ENCODE measurements at regions not wholly inside any gene's neighbourhood (a gene's known extent, or its start where the extent isn't known, plus 50 kb on each side); places are given as distances from the start of the nearest gene placed in this dataset.

DNA sequence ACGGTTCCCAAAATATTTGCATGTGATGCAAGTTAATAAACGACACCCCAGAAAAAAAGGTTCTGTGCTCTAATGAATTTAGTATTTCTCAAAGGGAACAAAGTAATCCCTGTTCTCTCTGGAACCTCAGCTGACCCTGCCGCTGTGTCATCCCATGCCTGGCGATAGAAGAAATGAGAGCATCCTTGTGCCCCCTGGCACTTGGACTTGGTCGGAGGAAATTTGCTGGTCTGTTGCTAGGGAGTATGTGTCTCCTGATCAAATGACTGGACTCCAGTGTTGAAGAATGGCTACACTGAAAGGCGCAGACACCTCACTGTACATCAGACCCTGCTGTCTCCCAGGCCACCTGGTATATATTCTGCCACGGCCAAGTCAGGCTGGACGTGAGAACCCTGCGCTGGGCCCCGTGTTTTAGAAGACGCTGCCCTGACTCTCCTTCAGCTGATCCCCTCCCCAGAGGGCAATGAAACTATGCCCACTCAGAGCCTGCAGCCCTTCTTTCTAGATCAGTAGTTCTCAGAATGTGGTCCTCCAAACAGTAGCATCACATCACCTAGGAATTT lies 67.2 kb downstream of the THNSL1 start:
- Mint-ChIP-seq H3K9me3 (ENCODE audit: unreplicated experiment) (peaks cover 5% of the 10 kb centered on the region), H3K4me1 (ENCODE audit: unreplicated experiment) (peaks cover 53% of the 10 kb centered on the region), H3K36me3 (ENCODE audit: unreplicated experiment) (no peaks in the 10 kb centered on the region), H3K4me3 (ENCODE audit: unreplicated experiment) (no peak overlapping the region), H3K27ac (ENCODE audit: unreplicated experiment) (peak overlapping the region; percentile 58), H3K27me3 (ENCODE audit: unreplicated experiment) (no peaks in the 10 kb centered on the region)
- TF ChIP-seq, protein P1, sequence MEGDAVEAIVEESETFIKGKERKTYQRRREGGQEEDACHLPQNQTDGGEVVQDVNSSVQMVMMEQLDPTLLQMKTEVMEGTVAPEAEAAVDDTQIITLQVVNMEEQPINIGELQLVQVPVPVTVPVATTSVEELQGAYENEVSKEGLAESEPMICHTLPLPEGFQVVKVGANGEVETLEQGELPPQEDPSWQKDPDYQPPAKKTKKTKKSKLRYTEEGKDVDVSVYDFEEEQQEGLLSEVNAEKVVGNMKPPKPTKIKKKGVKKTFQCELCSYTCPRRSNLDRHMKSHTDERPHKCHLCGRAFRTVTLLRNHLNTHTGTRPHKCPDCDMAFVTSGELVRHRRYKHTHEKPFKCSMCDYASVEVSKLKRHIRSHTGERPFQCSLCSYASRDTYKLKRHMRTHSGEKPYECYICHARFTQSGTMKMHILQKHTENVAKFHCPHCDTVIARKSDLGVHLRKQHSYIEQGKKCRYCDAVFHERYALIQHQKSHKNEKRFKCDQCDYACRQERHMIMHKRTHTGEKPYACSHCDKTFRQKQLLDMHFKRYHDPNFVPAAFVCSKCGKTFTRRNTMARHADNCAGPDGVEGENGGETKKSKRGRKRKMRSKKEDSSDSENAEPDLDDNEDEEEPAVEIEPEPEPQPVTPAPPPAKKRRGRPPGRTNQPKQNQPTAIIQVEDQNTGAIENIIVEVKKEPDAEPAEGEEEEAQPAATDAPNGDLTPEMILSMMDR (IDR thresholded peaks at IDR 0.05), result no peak
- no peak for DNase-seq (ENCODE audit: extremely low spot score, unreplicated experiment)

- peaks cover 5% of the 10 kb centered on the region for H3K9me3 Mint-ChIP-seq (ENCODE audit: unreplicated experiment)
- H3K4me1 Mint-ChIP-seq (ENCODE audit: unreplicated experiment), result peaks cover 46% of the 10 kb centered on the region
- TF ChIP-seq, protein P1 (IDR thresholded peaks at IDR 0.05), result no peak
- H3K4me3 Mint-ChIP-seq (ENCODE audit: unreplicated experiment), result no peak overlapping the region
- H3K27me3 Mint-ChIP-seq (ENCODE audit: unreplicated experiment), result peaks cover 3% of the 10 kb centered on the region
- no peaks in the 10 kb centered on the region for H3K36me3 Mint-ChIP-seq (ENCODE audit: unreplicated experiment)
- H3K27ac Mint-ChIP-seq (ENCODE audit: unreplicated experiment), result no peak overlapping the region
- DNase-seq (ENCODE audit: extremely low spot score, unreplicated experiment), result no peak
Measured at GRCh38 chr10:25084447-25084846, 68.0 kb downstream of the THNSL1 start.

GRCh38 chr10:25094590-25094989 lies 78.2 kb downstream of the THNSL1 start:
- Mint-ChIP-seq H3K27me3 (ENCODE audit: unreplicated experiment) (peaks cover 16% of the 10 kb centered on the region), H3K9me3 (ENCODE audit: unreplicated experiment) (peaks cover 35% of the 10 kb centered on the region), H3K4me1 (ENCODE audit: unreplicated experiment) (no peaks in the 10 kb centered on the region), H3K27ac (ENCODE audit: unreplicated experiment) (no peak overlapping the region), H3K36me3 (ENCODE audit: unreplicated experiment) (peaks cover 2% of the 10 kb centered on the region), H3K4me3 (ENCODE audit: unreplicated experiment) (no peak overlapping the region)
- DNase-seq (ENCODE audit: extremely low spot score, unreplicated experiment), result no peak
- TF ChIP-seq, protein P1 (IDR thresholded peaks at IDR 0.05), result no peak

GRCh38 chr10:25097669-25098411 lies 77.0 kb upstream of the GPR158 start:
- Mint-ChIP-seq H3K9me3 (ENCODE audit: unreplicated experiment) (peaks cover 18% of the 10 kb centered on the region), H3K36me3 (ENCODE audit: unreplicated experiment) (no peaks in the 10 kb centered on the region), H3K27ac (ENCODE audit: unreplicated experiment) (no peak overlapping the region), H3K4me3 (ENCODE audit: unreplicated experiment) (no peak overlapping the region), H3K27me3 (ENCODE audit: unreplicated experiment) (peaks cover 32% of the 10 kb centered on the region), H3K4me1 (ENCODE audit: unreplicated experiment) (no peaks in the 10 kb centered on the region)
- DNase-seq (ENCODE audit: extremely low spot score, unreplicated experiment), result no peak
- TF ChIP-seq, protein P1 (IDR thresholded peaks at IDR 0.05), result no peak

DNA sequence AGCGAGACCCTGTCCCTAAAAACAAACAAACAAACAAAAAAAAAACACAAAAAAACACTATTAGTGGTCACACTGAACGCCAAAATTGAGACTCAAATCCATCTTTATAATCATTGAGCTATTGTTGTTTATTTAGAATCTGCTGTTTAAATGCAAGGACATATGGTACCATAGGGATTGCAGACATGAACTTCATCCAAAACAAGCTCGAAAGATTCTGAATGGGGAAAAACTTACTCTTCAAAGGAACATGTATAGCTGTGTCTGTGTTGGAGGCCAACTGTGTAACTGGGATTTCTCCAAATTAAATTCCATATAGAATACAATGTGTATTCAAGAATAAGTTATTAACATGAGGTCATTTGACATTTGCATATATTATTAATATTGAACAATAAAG lies 74.7 kb upstream of the GPR158 start:
- H3K9me3 Mint-ChIP-seq (ENCODE audit: unreplicated experiment), result no peaks in the 10 kb centered on the region
- no peak for DNase-seq (ENCODE audit: extremely low spot score, unreplicated experiment)
- peaks cover 37% of the 10 kb centered on the region for H3K27me3 Mint-ChIP-seq (ENCODE audit: unreplicated experiment)
- H3K4me3 Mint-ChIP-seq (ENCODE audit: unreplicated experiment), result no peak overlapping the region
- H3K36me3 Mint-ChIP-seq (ENCODE audit: unreplicated experiment), result no peaks in the 10 kb centered on the region
- no peak overlapping the region for H3K27ac Mint-ChIP-seq (ENCODE audit: unreplicated experiment)
- TF ChIP-seq, protein P1 (IDR thresholded peaks at IDR 0.05), result no peak
- no peaks in the 10 kb centered on the region for H3K4me1 Mint-ChIP-seq (ENCODE audit: unreplicated experiment)

Data from osteocyte (in vitro differentiated cells).